GM21381 (cell line): ENCODE measurements at regions not wholly inside any gene's neighbourhood (a gene's known extent, or its start where the extent isn't known, plus 50 kb on each side); places are given as distances from the start of the nearest gene placed in this dataset.
"Not testable (repeated sequence)": the region's sequence is repeated elsewhere in the genome, so short reads cannot be mapped to it uniquely, and the experiment has no call there.

Experiments used
- ATAC-seq: cut with Tn5 transposase; IDR thresholded peaks from one replicate; pipeline ENCODE4 v1.9.1; 2021; ENCODE audit warnings: mild to moderate bottlenecking, moderate library complexity; ENCODE audit not compliant: unreplicated experiment

DNA sequence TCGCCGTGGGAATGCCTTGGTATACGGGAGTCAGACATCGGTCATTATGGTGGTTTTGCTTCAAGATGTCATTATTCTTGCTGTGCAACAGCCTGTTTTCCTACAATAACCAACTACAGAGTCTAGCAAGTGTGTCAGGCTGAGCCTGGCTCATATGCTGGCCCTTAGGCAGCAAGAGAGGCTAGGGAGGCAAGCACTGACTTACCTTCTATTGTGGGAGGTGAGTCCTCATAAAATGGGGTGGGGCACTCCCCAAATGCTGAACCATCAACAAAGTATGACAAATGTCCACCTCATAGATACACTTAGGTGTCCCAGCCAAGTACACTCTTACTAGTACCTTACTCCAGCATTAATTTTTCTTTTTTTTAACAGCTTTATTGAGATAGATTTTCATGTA lies 77.0 kb upstream of the ATL2 start:
- no peak for ATAC-seq

- ATAC-seq, result not testable (repeated sequence)
Observed at GRCh38 chr2:38451778-38452177, 74.7 kb upstream of the ATL2 start.

- no peak for ATAC-seq
Observed at GRCh38 chr2:38450509-38450908, 73.4 kb upstream of the ATL2 start.

GRCh38 chr2:38448692-38449410 lies 71.8 kb upstream of the ATL2 start:
- ATAC-seq, result no peak

- ATAC-seq, result no peak
Observed at GRCh38 chr2:38446906-38447561, 70.0 kb upstream of the ATL2 start.

GRCh38 chr2:38446418-38446817 lies 69.3 kb upstream of the ATL2 start:
- no peak for ATAC-seq

GRCh38 chr2:38444247-38444646 lies 67.2 kb upstream of the ATL2 start:
- no peak for ATAC-seq

GRCh38 chr2:38442643-38443541 lies 65.8 kb upstream of the ATL2 start:
- ATAC-seq, result no peak

GRCh38 chr2:38441346-38441745 lies 64.3 kb upstream of the ATL2 start:
- ATAC-seq, result no peak

DNA sequence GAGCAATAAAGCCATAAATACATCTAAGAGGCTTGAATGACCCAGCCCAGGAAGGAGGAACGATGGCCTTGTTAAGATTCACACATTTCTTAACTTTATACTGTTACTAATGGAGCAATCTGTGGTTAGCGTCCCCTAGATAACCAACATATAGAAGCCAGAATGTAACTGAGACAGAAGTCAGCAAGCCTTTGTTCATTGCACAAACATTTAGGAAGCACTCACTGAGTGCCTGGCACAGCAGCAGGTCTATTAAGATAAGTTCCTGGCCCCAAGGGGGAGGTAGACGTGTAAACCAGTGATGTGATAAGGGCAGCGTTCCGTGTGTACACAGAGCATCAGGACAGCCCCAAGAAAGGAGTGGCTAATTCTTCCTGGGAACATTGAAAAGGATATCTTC lies 63.6 kb upstream of the ATL2 start:
- ATAC-seq, result no peak

- ATAC-seq, result no peak
Observed at GRCh38 chr2:38439863-38440262, 62.8 kb upstream of the ATL2 start.

DNA sequence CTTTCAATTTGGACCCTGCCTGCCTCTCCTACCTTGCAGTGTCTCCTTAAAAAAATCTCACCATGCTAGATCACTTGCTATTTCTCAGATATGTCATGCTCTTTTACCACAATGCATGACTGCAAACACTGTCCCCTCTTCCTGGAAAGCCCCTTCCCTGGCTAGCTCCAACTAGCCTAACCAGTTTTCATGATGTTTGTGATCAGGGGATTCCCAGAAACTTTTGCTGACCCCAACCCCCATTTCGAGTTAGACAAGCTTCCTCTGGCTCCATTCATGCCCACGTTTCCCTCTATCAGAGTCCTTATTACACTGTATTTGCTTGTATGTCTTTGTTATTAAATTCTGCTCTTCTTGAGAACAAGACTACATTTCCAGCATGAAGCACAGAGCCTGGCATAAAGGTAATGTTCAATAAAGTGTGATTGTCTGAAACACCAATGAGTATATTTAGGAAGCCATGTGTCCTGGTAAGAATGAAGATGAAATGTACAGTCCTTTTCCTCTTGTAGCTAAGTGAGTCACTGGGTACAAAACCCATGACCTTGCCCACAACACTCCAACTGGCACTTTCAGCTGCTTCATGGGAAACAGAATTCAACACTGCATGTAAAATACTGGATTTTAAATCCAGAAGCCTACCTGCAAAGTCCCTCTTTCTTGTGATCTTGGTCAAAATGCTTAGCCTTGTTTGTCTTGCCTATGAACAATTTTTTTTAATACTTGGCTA lies 62.0 kb upstream of the ATL2 start:
- ATAC-seq, result peak; percentile 65

- peak; percentile 14 for ATAC-seq
Observed at GRCh38 chr2:38438133-38438882, 61.2 kb upstream of the ATL2 start.

- no peak for ATAC-seq
Observed at GRCh38 chr2:38436227-38436664, 59.2 kb upstream of the ATL2 start.

DNA sequence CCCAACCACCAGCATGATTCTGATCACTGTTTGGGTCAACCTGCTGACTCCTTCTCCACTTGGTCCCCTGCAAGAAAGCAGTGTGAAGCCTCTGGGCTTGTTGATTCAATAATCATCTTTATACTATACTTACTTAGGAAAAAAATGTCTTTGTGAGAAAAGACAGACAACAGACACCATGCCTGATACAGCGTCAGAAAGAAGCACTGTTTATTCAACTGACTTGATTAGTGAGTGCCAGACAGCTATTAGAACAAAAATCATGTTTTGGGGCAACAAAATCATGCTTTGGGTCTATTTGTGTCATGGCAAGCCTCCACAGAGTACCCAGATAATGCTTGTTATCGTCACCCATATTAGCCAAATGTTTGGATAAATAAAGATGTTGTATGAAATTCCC lies 58.7 kb upstream of the ATL2 start:
- ATAC-seq, result no peak

DNA sequence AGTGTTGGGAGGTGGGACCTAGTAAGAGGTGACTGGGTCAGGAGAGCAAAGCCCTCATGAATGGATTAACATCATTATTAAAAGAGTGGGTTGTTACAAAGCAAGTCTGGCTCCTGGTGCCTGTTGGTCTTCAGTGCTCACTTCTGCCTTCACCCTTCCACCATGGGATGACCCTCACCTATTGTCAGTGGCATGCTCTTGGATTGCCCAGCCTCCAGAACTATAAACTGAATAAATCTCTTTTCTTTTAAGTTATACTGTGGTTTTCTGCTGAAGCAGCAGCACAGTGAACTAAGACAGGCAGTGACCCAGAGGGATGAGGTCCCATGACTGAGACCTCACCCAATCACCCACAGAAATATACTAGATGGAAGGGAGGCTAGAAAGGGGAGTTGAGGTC lies 57.5 kb upstream of the ATL2 start:
- ATAC-seq, result no peak

- ATAC-seq, result no peak
Observed at GRCh38 chr2:38433607-38433975, 56.5 kb upstream of the ATL2 start.

DNA sequence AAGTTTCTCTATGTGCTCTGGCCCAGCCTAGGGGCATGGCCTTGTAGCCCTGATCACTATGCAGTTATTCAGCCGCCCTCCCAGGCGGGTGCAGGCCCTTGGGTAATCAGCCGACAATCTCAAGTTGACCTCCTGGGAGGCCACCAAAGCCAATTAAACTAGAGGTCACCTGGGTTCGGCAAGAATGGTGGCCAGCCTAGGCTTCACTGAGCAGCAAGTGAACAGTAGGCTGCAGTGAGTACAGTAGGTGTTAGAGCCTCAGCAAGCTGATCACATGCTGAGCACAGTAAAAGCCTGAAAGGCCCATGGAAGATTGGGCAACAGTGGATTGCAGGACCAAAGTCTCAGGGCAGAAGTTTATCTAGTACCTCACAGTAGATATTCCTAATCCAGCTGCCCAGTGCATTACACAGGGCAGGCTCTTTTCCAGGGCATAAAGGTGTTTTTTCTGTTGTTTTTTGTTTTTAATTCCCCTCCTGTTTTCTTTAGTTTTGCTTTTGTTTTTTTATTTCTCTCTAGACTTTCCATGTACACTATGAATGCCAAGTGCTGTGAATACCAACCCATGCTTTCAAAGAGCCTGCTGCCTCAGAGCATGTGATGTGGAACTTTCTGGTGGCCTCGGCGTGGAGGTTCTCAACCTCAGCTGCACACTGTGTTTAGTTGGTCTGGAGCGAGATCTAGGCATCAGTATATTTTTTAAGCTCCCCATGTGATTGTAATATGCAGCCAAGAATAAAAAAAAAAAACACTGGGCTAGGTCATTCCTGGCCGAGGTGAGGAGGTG lies 55.9 kb upstream of the ATL2 start:
- no peak for ATAC-seq

DNA sequence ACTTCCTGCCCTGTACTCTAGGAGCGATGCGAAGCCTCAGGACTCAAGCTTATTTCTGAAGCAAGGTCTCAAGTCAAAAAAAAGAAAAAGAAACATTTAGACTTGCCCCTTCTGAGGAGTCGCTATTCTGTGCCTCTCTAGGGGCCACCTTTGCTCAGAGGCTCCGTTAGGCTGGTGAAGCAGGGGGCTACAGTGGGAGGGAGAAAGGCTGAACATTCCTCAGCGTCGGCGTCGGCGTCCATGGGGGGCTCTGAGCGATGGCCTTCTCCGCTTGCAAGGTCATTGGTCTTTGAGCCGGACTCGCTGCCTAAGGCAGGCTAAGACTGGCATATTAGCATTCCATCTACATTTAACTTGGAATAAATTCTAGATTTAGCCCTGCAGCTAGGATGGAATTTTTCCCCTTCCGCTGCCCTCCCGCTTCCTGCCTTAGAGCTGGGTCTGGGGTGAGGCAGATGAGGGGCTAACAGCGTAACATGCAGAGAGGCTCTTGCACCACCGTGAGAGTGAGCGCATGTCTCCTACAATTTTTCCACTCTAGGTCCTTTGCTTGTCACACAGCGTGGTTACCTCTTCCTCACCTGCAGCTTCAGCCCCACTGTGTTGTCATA lies 53.6 kb upstream of the ATL2 start:
- no peak for ATAC-seq
